CD14-positive monocyte (primary cell): ENCODE measurements at regions not wholly inside any gene's neighbourhood (a gene's known extent, or its start where the extent isn't known, plus 50 kb on each side); places are given as distances from the start of the nearest gene placed in this dataset.

Experiments
- DNase-seq, 3 donors: peaks; one replicate each; pipeline ENCODE4 v3.0.0-alpha.2; 2011 to 2022
- H2AFZ ChIP-seq: 2 replicates; pipeline ENCODE4 v1.6.0; 2012; ENCODE audit warnings: mild to moderate bottlenecking, low read depth, low read length, inconsistent platforms; ENCODE audit not compliant: insufficient read depth, poor library complexity, severe bottlenecking
- H3K27ac ChIP-seq, 2 donors: 1 replicate in 1 of 2; 2 replicates in 1 of 2; pipeline ENCODE4 v1.5.1; 2012 to 2013; ENCODE audit warnings: low read length in 2 of 2, control low read depth in 1 of 2, inconsistent platforms in 1 of 2, low read depth in 1 of 2, mild to moderate bottlenecking in 1 of 2
- H3K27me3 ChIP-seq, 2 donors: one replicate each; pipeline versions ENCODE4 v1.6.0 to v1.6.1; 2011 to 2013; ENCODE audit warnings: low read length in 2 of 2; ENCODE audit not compliant: control insufficient read depth in 2 of 2, insufficient read depth in 2 of 2
- H3K36me3 ChIP-seq, 2 donors: replicated peaks in 1 of 2; 1 replicate in 1 of 2; 2 replicates in 1 of 2; pipeline versions ENCODE4 v1.5.1 to v1.6.1; 2012 to 2013; ENCODE audit warnings: low read length in 2 of 2, control low read depth in 1 of 2, inconsistent platforms in 1 of 2, mild to moderate bottlenecking in 1 of 2; ENCODE audit not compliant: insufficient read depth in 2 of 2, control insufficient read depth in 1 of 2
- H3K4me1 ChIP-seq, 2 donors: 1 replicate in 1 of 2; 2 replicates in 1 of 2; pipeline versions ENCODE4 v1.5.1 to v1.6.1; 2012 to 2013; ENCODE audit warnings: low read length in 2 of 2, control low read depth in 1 of 2, inconsistent platforms in 1 of 2, mild to moderate bottlenecking in 1 of 2, moderate library complexity in 1 of 2; ENCODE audit not compliant: insufficient read depth in 2 of 2, control insufficient read depth in 1 of 2
- H3K4me2 ChIP-seq: replicated peaks from 2 replicates; pipeline ENCODE3; 2012; ENCODE audit warnings: low read length, moderate library complexity, mild to moderate bottlenecking; ENCODE audit not compliant: poor library complexity, severe bottlenecking; ENCODE audit errors: extremely low read depth
- H3K4me3 ChIP-seq, 3 experiments: fragments of 200-600 bp in 1 of 3; sonication (generic) in 1 of 3; replicated peaks in 1 of 3; 1 replicate in 2 of 3; 2 replicates in 1 of 3; pipeline ENCODE4 v1.5.1; 2011 to 2013; ENCODE audit warnings: low read length in 3 of 3, mild to moderate bottlenecking in 3 of 3, control low read depth in 2 of 3, low read depth in 2 of 3, inconsistent platforms in 1 of 3, moderate library complexity in 1 of 3
- H3K79me2 ChIP-seq: 2 replicates; pipeline ENCODE4 v1.6.0; 2012; ENCODE audit warnings: mild to moderate bottlenecking, control low read depth, inconsistent platforms, low read length, moderate library complexity; ENCODE audit not compliant: insufficient read depth
- H3K9ac ChIP-seq: 2 replicates; pipeline ENCODE4 v1.6.0; 2017; ENCODE audit warnings: low read length, mild to moderate bottlenecking; ENCODE audit not compliant: insufficient read depth, poor library complexity, severe bottlenecking
- H3K9me3 ChIP-seq, 2 donors: replicated peaks in 1 of 2; 1 replicate in 1 of 2; 2 replicates in 1 of 2; pipeline versions ENCODE4 v1.5.1 to v1.6.1; 2012 to 2013; ENCODE audit warnings: low read length in 2 of 2, control low read depth in 1 of 2; ENCODE audit not compliant: control insufficient read depth in 1 of 2, insufficient read depth in 1 of 2
- H4K20me1 ChIP-seq: 2 replicates; pipeline ENCODE4 v1.6.0; 2012; ENCODE audit warnings: mild to moderate bottlenecking, low read length, control low read depth, moderate library complexity; ENCODE audit not compliant: insufficient read depth
- H3K27ac Mint-ChIP-seq, 7 donors: one replicate each; pipeline ENCODE4 v1.8.0; 2020; ENCODE audit warnings: mild to moderate bottlenecking in 7 of 7, mixed read lengths in 7 of 7, moderate library complexity in 6 of 7, inconsistent platforms in 2 of 7
- H3K27me3 Mint-ChIP-seq, 3 donors: one replicate each; pipeline ENCODE4 v1.8.0; 2021 to 2022; ENCODE audit warnings: low read depth in 3 of 3, mild to moderate bottlenecking in 3 of 3, mixed read lengths in 3 of 3, moderate library complexity in 3 of 3, inconsistent platforms in 1 of 3
- H3K36me3 Mint-ChIP-seq, 2 donors: one replicate each; pipeline ENCODE4 v1.8.0; 2020; ENCODE audit warnings: mixed read lengths in 2 of 2, inconsistent platforms in 1 of 2, mild to moderate bottlenecking in 1 of 2
- H3K4me1 Mint-ChIP-seq: one replicate; pipeline ENCODE4 v1.8.0; 2020; ENCODE audit warnings: mild to moderate bottlenecking, mixed read lengths
- H3K4me3 Mint-ChIP-seq, 2 donors: one replicate each; pipeline ENCODE4 v1.8.0; 2020; ENCODE audit warnings: mild to moderate bottlenecking in 2 of 2, mixed read lengths in 2 of 2, moderate library complexity in 1 of 2
- H3K9me3 Mint-ChIP-seq, 7 donors: one replicate each; pipeline ENCODE4 v1.8.0; 2020 to 2022; ENCODE audit warnings: mixed read lengths in 7 of 7, mild to moderate bottlenecking in 6 of 7, moderate library complexity in 6 of 7, inconsistent platforms in 2 of 7
- WGBS: methylation state at CpG from one replicate; pipeline ENCODE4 v1.1.5; 2013; ENCODE audit warnings: missing lambda C conversion rate; ENCODE audit not compliant: insufficient coverage; 5-methylcytosine and 5-hydroxymethylcytosine counted together
- intact Hi-C, 2 donors: fragments of 100-400 bp; cut with micrococcal nuclease; formaldehyde crosslinking; loops; one replicate each; pipeline versions ENCODE4 v1.15.0 to v1.15.1; 2023
- TF ChIP-seq, protein P1 (sequence below): fragments of 200-600 bp; IDR thresholded peaks from one replicate; pipeline ENCODE4 v1.8.0; 2022; ENCODE audit warnings: antibody characterized with exemption, mild to moderate bottlenecking

DNA sequence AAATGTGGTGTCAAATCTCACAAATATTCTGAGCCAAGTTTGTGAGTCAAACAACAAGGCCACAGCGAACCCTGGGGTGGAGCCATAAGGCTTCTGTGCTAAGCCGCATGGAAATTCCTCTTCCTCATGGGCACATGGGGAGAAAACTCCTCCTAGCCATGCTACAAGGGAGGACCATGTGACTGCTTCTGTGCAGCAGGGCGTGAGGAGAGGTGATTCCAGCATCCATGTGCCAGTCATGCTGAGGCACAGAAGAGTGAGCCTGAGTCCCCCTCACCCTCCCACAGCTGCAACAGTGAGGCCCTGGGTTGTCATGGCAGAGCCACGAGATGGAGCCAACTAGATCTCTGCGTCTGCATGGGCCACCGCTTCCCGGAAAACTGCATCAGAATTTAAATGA, 488.8 kb upstream of the RAB6C start:
- Histone ChIP-seq H3K27ac (no peak overlapping the region), H3K4me3 (no peak overlapping the region), H3K9me3 (peaks cover 0 to 3% of the 10 kb centered on the region in 2 donors), H3K4me1 (no peaks in the 10 kb centered on the region), H3K79me2 (no peaks in the 10 kb centered on the region), H3K27me3 (no peaks in the 10 kb centered on the region), H3K36me3 (no peaks in the 10 kb centered on the region), H4K20me1 (no peaks in the 10 kb centered on the region), H3K9ac (no peak overlapping the region), H2AFZ (no peak overlapping the region), H3K4me2 (no peak overlapping the region)
- Mint-ChIP-seq H3K27me3 (peaks cover 0 to 1% (median 0%) of the 10 kb centered on the region in 3 donors), H3K27ac (no peak overlapping the region), H3K9me3 (peaks cover 0 to 7% (median 0%) of the 10 kb centered on the region in 7 donors), H3K36me3 (no peaks in the 10 kb centered on the region), H3K4me3 (no peak overlapping the region), H3K4me1 (no peaks in the 10 kb centered on the region)
- TF ChIP-seq, protein P1, sequence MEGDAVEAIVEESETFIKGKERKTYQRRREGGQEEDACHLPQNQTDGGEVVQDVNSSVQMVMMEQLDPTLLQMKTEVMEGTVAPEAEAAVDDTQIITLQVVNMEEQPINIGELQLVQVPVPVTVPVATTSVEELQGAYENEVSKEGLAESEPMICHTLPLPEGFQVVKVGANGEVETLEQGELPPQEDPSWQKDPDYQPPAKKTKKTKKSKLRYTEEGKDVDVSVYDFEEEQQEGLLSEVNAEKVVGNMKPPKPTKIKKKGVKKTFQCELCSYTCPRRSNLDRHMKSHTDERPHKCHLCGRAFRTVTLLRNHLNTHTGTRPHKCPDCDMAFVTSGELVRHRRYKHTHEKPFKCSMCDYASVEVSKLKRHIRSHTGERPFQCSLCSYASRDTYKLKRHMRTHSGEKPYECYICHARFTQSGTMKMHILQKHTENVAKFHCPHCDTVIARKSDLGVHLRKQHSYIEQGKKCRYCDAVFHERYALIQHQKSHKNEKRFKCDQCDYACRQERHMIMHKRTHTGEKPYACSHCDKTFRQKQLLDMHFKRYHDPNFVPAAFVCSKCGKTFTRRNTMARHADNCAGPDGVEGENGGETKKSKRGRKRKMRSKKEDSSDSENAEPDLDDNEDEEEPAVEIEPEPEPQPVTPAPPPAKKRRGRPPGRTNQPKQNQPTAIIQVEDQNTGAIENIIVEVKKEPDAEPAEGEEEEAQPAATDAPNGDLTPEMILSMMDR, result no peak
- DNase-seq, result no peak
- intact Hi-C loops, result no loop called here
- 78% methylated on average over 7 of the region's 7 CpGs for WGBS

DNA sequence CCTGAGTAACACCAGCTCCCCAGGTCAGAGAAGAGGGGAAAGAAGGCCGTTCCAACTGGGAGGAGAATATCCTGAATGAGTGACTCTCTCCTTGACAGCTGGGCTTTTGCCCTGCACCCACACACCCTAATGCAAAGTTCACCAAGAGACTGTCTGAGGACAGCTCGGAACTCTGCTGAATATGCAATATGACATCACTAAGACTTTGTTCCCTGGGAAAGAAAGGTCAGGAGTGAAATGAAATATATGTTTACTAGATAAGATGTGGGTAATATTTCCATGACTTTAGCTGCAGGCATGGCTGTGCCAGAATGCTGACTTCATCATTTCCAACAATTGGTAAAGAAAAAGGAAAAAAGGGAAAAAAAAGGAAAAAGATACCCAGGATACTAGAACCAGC, 488.2 kb upstream of the RAB6C start:
- Histone ChIP-seq H3K27me3 (no peaks in the 10 kb centered on the region), H3K79me2 (no peaks in the 10 kb centered on the region), H3K36me3 (no peaks in the 10 kb centered on the region), H4K20me1 (no peaks in the 10 kb centered on the region), H3K4me1 (no peaks in the 10 kb centered on the region), H2AFZ (no peak overlapping the region), H3K4me3 (no peak overlapping the region), H3K9ac (no peak overlapping the region), H3K4me2 (no peak overlapping the region), H3K9me3 (peaks cover 0 to 3% of the 10 kb centered on the region in 2 donors), H3K27ac (no peak overlapping the region)
- H3K27me3 Mint-ChIP-seq, result peaks cover 0 to 1% (median 0%) of the 10 kb centered on the region in 3 donors
- intact Hi-C loops, result no loop called here
- H3K9me3 Mint-ChIP-seq, result peaks cover 0 to 7% (median 0%) of the 10 kb centered on the region in 7 donors
- TF ChIP-seq, protein P1, result no peak
- no peak for DNase-seq
- WGBS, result no CpG with 5 or more reads among the region's 2 CpGs
- no peaks in the 10 kb centered on the region for H3K36me3 Mint-ChIP-seq
- no peaks in the 10 kb centered on the region for H3K4me1 Mint-ChIP-seq
- H3K27ac Mint-ChIP-seq, result no peak overlapping the region
- no peak overlapping the region for H3K4me3 Mint-ChIP-seq
